Kidney epithelial cell (primary cell): ENCODE measurements at regions not wholly inside any gene's neighbourhood (a gene's known extent, or its start where the extent isn't known, plus 50 kb on each side); places are given as distances from the start of the nearest gene placed in this dataset.
"Not testable (repeated sequence)": the region's sequence is repeated elsewhere in the genome, so short reads cannot be mapped to it uniquely, and the experiment has no call there.

Experiments used
- DNase-seq: peaks from one replicate; pipeline ENCODE4 v3.0.0-alpha.2; 2010; ENCODE audit warnings: low read depth
- H3K27me3 ChIP-seq: 2 replicates; pipeline ENCODE4 v1.6.0; 2011; ENCODE audit warnings: low read length; ENCODE audit not compliant: control insufficient read depth, insufficient read depth
- H3K36me3 ChIP-seq: 2 replicates; pipeline ENCODE4 v1.5.1; 2011; ENCODE audit warnings: low read length; ENCODE audit not compliant: control insufficient read depth, insufficient read depth
- H3K4me3 ChIP-seq: 2 replicates; pipeline ENCODE4 v1.5.1; 2011; ENCODE audit warnings: low read depth, mild to moderate bottlenecking, control low read depth, low read length
- TF ChIP-seq, protein P1 (sequence below): IDR thresholded peaks from 2 replicates; pipeline ENCODE4 v1.5.1; 2011; ENCODE audit warnings: mild to moderate bottlenecking, moderate library complexity, low read length, control low read depth, inconsistent platforms; ENCODE audit not compliant: insufficient read depth, poor library complexity, severe bottlenecking

DNA sequence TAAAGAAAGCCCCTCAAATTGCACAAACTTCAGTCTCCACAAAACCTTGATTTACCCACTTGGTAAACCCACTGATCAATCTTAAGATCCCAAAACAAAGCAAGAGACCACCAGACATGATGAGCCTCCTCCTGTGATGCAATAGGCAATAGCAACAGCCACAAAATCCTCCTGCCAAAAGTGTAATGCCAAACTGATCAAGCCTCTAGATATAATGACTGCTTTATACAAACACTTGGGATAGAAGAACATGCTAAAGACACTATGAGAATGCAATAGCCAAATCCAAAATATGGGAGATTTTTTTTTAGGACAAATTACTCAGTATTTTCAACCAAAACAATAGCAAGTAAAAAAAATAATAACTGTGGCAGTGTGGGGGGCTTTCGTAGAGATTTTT lies 64.9 kb upstream of the PTGFRN start:
- Histone ChIP-seq H3K36me3 (no peaks in the 10 kb centered on the region), H3K4me3 (no peak overlapping the region), H3K27me3 (no peaks in the 10 kb centered on the region)
- TF ChIP-seq, protein P1, sequence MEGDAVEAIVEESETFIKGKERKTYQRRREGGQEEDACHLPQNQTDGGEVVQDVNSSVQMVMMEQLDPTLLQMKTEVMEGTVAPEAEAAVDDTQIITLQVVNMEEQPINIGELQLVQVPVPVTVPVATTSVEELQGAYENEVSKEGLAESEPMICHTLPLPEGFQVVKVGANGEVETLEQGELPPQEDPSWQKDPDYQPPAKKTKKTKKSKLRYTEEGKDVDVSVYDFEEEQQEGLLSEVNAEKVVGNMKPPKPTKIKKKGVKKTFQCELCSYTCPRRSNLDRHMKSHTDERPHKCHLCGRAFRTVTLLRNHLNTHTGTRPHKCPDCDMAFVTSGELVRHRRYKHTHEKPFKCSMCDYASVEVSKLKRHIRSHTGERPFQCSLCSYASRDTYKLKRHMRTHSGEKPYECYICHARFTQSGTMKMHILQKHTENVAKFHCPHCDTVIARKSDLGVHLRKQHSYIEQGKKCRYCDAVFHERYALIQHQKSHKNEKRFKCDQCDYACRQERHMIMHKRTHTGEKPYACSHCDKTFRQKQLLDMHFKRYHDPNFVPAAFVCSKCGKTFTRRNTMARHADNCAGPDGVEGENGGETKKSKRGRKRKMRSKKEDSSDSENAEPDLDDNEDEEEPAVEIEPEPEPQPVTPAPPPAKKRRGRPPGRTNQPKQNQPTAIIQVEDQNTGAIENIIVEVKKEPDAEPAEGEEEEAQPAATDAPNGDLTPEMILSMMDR = no peak
- DNase-seq = no peak

DNA sequence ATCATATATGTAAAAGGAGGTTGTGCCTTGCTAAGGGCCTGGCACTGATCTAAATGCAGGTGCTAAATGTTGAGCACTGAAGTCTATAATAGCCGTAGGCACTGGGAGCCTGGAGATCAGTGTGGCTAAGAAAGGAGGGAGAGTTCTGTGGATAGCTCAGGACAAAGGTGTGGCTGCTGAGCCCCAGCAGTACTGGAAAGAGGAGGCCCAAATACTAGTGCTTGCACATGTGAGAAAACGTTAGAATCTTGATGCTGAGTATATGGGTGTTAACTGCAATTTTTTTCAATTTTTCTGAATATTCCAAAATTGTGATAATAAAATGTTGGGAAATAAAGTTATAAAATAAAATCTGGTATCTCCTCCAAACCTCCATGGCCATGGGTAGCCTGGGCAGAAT lies 62.5 kb upstream of the PTGFRN start:
- DNase-seq = no peak
- TF ChIP-seq, protein P1 = no peak
- H3K36me3 ChIP-seq = no peaks in the 10 kb centered on the region
- H3K4me3 ChIP-seq = no peak overlapping the region
- H3K27me3 ChIP-seq = no peaks in the 10 kb centered on the region

DNA sequence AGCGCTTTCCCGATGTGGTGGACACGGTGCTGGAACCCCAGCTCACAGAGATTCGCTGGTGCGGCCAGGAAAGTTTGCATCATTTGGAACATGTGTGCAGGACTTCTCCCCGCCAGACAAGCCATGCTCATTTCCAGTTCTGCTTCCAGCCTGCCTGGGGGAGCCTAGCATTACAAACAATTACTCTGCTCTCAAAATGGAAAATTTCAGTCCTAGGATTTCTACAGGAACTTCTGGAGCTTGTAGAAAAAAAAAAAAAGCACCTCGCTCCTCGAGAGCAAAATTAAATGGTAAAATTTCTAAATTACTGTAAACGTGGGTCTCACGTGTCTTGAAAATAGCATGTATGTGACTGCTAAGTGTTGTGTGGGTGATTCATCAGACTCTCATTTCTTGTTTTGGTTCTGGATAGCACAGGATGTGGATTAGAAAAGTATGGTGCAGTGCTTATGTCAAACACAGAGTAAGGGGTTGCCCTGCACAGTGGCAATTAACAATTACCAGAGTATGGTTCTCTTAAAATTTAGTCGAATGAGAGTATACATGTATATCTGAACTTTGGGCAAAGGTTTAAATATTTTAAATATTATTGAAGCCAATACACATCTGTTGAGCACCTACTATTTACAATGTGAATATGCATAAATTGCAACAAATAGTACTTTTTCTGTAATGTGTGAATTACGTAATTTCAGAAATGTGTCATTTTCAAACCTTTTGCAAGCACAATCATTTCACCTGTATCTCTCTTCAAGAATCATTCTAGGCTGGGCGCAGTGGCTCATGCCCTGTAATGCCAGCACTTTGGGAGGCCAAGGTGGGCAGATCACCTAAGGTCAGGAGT lies 61.8 kb upstream of the PTGFRN start:
- TF ChIP-seq, protein P1 = no peak
- no peak for DNase-seq
- no peak overlapping the region for H3K4me3 ChIP-seq
- H3K27me3 ChIP-seq = no peaks in the 10 kb centered on the region
- no peaks in the 10 kb centered on the region for H3K36me3 ChIP-seq

DNA sequence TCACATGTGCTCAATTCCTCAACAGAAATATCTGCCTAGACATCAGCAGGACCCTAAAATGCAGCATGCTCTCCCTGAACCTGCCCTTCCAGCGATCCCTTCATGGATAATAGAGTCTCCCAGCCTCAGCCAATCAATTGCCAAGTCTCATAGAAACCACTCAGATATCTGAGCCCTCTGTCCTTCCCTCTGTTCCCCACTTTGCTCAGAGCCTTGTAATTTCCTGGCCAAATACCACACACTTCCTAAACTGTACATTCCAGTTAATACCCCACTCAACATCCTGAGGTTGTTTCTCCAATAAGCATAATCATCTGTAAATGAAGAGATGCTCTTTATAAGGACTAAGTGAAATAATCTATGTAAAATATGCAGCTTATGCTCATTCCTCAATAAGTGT lies 59.3 kb upstream of the PTGFRN start:
- DNase-seq = no peak
- Histone ChIP-seq H3K36me3 (no peaks in the 10 kb centered on the region), H3K4me3 (no peak overlapping the region), H3K27me3 (no peaks in the 10 kb centered on the region)
- TF ChIP-seq, protein P1 = no peak

DNA sequence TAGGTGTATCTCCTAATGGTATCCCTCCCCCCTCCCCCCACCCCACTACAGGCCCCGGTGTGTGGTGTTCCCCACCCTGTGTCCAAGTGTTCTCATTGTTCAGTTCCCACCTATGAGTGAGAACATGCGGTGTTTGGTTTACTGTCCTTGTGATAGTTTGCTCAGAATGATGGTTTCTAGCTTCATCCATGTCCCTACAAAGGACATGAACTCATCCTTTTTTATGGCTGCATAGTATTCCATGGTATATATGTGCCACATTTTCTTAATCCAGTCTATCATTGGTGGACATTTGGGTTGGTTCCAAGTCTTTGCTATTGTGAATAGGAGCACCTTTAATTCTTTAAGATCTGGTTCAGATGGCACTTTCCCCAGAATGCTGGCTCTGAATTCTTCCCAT lies 58.5 kb upstream of the PTGFRN start:
- not testable (repeated sequence) for DNase-seq, H3K27me3 ChIP-seq, H3K36me3 ChIP-seq, H3K4me3 ChIP-seq

DNA sequence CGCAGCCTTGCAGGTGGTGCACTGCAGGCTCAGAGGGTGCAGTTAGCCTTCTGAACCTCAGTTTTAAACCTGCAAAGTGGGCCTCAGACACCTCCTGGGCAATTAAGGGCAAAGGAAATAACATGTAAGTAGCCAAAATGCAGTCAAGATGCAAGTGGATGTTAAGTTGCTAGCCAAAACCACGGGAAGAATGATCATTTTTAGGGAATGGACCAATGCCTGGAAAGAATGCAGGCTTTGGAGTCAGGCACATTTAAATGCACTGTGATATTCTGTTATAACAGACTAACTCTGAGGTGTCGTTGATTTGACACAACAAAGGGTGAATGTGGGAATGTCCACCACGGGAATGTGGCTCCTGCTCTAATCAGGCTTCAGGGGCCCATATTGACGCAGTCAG lies 57.9 kb upstream of the PTGFRN start:
- no peak overlapping the region for H3K4me3 ChIP-seq

More for the DNA sequence above, 57.9 kb upstream of the PTGFRN start:
- DNase-seq = no peak
- TF ChIP-seq, protein P1 = no peak
- H3K36me3 ChIP-seq = no peaks in the 10 kb centered on the region
- H3K27me3 ChIP-seq = no peaks in the 10 kb centered on the region
